ENCODE measurements at regions not wholly inside any gene's neighbourhood (a gene's known extent, or its start where the extent isn't known, plus 50 kb on each side); places are given as distances from the start of the nearest gene placed in this dataset.

- CTCF ChIA-PET: interaction anchor here (1.3 kb wide), 1 partner anchor 290 kb away, joined by 3 read pairs; no protein-coding TSS in a partner anchor
- Histone ChIP-seq H2AFZ (ENCODE audit: low read depth, low read length) (no peak overlapping the region), H3K27ac (ENCODE audit: insufficient read depth, low read depth, low read length) (no peak overlapping the region), H3K9me1 (replicated peaks; ENCODE audit: control insufficient read depth, extremely low read depth, insufficient read depth, low read length) (no peaks in the 10 kb centered on the region), H3K9me3 (replicated peaks; ENCODE audit: control insufficient read depth, insufficient read depth, low read length) (no peaks in the 10 kb centered on the region), H3K27me3 (ENCODE audit: control insufficient read depth in 2 of 2, insufficient read depth in 2 of 2, low read length in 2 of 2) (peaks cover 0 to 3% of the 10 kb centered on the region in 2 experiments), H3K4me2 (ENCODE audit: insufficient read depth, low read length) (no peak overlapping the region), H3K9ac (replicated peaks; ENCODE audit: extremely low read depth, insufficient read depth, low read length) (no peak overlapping the region), H3K4me1 (ENCODE audit: control insufficient read depth, extremely low read depth, insufficient read depth, low read length) (no peaks in the 10 kb centered on the region), H3K4me3 (replicated peaks in 1 of 3; ENCODE audit: insufficient read depth in 1 of 3, low read depth in 1 of 3, low read length in 3 of 3) (no peak overlapping the region), H3K36me3 (ENCODE audit: control insufficient read depth in 2 of 2, extremely low read depth in 1 of 2, insufficient read depth in 2 of 2, low read length in 2 of 2) (no peaks in the 10 kb centered on the region), H4K20me1 (replicated peaks; ENCODE audit: control insufficient read depth, extremely low read depth, insufficient read depth, low read length) (no peaks in the 10 kb centered on the region), H3K79me2 (ENCODE audit: control insufficient read depth, insufficient read depth, low read length) (no peaks in the 10 kb centered on the region)
- POLR2A ChIA-PET: no interaction called here
- TF ChIP-seq FOS (IDR thresholded peaks at IDR 0.05; ENCODE audit: borderline replicate concordance, insufficient read depth, low read length) (no peak), JUN (IDR thresholded peaks at IDR 0.05; ENCODE audit: borderline replicate concordance, insufficient read depth, insufficient read length, low read depth) (no peak), GATA2 (IDR thresholded peaks at IDR 0.05; ENCODE audit: insufficient read depth, insufficient read length, low read depth, low read length) (no peak), CTCF (IDR thresholded peaks at IDR 0.05; ENCODE audit: extremely low read depth in 1 of 2, insufficient read depth in 1 of 2, low read depth in 1 of 2, low read length in 2 of 2) (no peak), POLR2AphosphoS5 (IDR thresholded peaks at IDR 0.05; ENCODE audit: insufficient read depth, low read depth, low read length) (no peak), MYC (IDR thresholded peaks at IDR 0.05; ENCODE audit: low read depth, low read length) (no peak), EZH2 (IDR thresholded peaks at IDR 0.05; ENCODE audit: borderline replicate concordance, low read depth, low read length, severe bottlenecking) (no peak), POLR2A (IDR thresholded peaks at IDR 0.05; ENCODE audit: low read depth, low read length) (no peak)
- TF ChIP-seq, protein P1, sequence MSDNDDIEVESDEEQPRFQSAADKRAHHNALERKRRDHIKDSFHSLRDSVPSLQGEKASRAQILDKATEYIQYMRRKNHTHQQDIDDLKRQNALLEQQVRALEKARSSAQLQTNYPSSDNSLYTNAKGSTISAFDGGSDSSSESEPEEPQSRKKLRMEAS (IDR thresholded peaks at IDR 0.05; ENCODE audit: insufficient read depth, insufficient read length): no peak
- intact Hi-C loops (cut with micrococcal nuclease) (no loop called here), dilution Hi-C loops (cut with MboI; ENCODE audit: extremely low pct_ligation_motif_present, low sequenced_read_pairs) (no loop called here)
- DNase-seq (ENCODE audit: low read depth, low spot score) (no peak), FAIRE-seq (no peak)
- BruUV-seq (replicated peaks): no TSS peak
These were observed 86.5 kb upstream of the OTUD4 start for GRCh38 chr4:145266881-145267280.

All from endothelial cell of umbilical vein (primary cell).